Activated CD4-positive, alpha-beta T cell treated with anti-CD3 and anti-CD28 coated beads, Interleukin-2, amount 50 U/mL, for 1 hour (primary cell): ENCODE measurements at regions not wholly inside any gene's neighbourhood (a gene's known extent, or its start where the extent isn't known, plus 50 kb on each side); places are given as distances from the start of the nearest gene placed in this dataset.

Experiments
- DNase-seq: peaks from one replicate; pipeline ENCODE4 v3.0.0-alpha.2; 2020

DNA sequence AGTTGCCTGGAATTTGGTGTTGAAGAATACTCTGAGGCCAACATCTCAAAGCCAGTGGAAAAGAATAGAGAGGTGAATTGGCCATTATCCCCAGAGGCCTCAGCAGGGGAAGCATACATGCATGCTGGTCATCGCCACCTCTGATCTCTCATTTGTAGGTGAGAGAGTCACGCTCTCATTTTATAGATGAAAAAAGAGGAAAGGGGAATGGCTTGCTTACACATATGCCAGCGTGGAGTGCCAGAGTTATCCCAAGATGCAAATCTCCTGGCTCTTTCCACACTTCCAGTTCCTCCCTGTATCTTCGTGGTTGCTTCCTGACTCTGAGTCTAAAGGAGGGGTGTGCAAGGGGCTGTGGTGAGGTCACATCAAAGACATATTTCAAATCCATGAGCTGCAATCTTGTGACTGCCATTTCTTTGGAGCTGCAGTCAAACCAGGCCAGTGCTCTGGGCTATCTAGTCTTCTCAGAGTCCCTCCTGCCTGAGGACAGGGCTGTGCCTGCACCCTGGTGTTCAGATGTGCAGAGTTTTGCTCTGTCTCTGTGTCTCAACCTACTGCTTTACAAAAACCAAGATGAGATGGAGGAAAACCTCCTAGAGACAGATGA, 324.7 kb downstream of the MYCN start:
- DNase-seq, result no peak

DNA sequence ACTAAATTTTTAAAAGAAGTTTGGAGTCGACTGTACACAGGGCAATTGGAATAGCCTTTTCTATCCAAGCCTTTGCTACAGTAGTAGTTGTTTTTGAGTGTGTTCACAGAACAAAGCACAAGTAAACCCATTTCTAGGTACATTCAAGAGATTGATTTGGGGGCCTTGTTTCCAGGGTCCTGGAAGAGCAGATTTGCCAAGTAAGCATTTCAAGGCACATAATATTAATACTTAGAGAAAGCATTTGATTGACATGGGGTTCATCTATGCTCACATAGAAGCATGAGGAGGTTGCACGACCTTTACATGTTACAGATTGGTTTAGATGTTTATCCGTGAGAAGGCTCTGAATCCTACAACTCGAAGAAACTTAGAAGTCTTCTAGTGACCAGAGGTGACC, 324.1 kb downstream of the MYCN start:
- no peak for DNase-seq

DNA sequence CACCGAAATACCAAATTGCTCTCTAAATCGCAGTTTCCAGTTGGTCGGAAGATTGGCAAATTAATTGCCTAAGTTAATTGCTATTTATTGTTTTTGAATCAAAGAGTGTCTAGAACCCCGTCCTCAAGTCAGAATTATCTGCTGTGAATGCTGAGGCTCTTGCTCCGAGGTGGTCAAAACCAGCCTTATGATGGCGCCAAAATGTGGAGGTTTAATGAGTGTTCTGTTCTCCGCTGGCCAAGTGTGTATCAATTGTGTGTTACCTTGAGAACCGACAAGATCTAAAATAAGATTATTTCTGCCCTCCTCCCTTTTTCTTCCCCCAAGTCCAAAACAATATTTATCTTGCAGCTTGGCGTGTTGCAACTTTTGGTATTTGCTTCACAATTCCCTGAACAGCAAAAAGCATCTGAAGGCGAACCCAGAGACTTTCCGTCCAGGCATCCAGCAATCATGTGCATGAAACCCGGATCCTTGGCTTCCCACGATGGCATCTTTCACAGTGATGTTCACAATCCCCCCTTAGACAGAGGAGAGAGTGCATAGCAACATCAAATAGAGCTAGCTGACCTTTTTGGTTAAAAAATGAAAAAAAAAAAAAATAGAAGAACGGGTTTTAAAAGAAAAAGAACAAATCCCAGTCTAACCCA, 323.0 kb downstream of the MYCN start:
- DNase-seq, result no peak

DNA sequence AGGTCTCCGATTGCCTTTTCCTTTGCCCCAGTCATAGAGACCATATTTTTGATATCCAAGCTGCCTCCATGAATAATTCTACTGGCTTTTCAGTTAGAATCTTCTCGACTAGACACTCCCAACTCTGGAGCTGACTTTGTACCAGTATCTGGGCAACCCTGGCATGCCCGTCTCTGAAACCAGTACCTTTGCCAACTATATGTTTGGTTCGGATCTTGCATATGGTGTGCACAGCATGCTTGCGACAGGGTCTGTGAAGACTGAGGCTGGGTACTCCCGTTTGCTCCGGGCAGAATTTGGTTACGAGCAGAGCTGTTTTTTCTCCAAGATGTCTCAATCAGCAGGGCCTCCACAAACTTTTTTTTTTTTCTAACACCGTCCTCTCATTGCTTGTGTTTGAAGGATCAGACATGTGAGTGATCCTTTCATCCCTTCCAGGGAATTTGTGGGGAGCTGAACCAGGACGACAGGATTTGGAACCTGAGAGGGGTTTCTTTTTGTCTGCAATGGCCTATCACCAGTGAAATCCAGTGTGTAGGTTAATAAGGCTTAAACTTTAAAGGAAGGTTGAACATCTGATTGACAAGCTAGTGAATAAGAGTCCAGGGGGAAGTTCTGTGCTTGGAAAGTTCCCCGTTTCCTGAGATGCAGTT, 322.3 kb downstream of the MYCN start:
- no peak for DNase-seq

DNA sequence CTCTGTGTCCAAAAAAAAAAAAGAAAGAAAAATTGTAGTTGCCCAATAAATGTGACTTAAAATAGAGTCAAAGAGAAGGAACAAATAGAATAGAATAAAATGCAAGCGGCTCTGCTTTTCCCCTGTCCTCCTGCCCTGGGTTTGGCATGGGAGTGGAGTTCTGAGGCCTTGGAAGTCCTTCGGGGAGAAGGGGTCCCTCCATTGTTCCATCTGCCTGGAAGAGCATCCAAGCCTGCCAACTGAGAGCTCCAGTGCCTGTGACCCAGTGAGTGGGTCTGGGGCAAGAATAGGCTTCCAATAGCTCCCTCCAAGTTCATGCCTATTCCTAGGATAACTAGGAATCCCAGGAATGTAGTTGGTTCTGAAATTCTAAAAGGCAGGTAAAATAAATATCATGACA, 321.4 kb downstream of the MYCN start:
- no peak for DNase-seq

DNA sequence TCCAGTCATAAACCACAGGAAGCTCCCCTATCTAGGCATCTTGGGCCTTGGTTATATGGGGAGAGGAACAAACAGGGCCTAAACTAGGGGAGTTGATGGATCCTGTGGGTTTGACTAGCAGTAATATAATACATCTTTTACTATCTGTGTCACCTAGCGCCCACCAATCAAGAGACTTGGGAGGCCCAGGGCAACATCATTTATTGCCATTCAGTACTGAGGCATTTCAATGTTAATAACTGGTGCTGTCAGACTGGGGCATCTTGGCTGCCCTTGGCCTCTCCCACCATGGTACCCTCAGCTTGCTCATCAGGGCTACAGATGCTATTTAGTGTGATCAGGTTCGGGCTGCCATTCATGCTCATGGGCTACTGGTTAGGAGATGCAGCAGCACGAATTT, 320.7 kb downstream of the MYCN start:
- DNase-seq, result no peak

DNA sequence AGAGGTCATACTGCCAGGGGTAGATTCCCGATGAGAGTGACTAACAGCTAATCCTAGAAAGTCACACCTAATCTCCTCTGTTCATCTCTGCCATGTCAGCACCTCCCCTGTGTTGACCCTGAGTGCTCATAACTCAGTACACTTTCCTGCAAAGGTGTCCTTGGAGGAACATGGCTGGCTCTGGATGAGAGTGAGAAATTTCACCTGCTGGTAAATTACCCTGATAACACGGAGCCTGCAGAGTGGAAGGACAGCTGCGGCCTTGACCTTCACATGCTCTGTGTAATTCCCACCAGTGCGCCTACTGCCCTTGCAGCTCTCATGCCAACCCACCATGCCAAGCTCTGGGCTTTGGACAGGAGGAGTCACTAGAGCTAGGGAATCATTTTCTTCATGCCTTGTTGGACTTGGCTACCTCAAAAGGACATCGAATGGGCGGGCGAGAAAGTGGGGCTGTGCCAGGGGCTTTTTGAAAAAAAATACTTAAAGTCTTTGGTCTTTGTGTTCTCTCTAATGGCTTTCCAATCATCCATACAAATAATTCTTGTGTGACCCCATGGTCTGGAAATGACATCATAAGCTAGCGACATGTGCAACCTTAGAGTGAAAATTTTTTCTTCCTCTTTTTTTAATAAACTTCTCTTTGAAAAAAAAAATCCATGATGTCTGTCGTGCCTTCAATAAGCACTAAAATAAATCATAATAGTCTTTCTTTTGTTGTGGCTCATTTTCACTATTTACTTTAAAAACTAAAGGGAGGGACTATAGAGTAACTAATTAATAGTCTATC, 319.9 kb downstream of the MYCN start:
- no peak for DNase-seq

DNA sequence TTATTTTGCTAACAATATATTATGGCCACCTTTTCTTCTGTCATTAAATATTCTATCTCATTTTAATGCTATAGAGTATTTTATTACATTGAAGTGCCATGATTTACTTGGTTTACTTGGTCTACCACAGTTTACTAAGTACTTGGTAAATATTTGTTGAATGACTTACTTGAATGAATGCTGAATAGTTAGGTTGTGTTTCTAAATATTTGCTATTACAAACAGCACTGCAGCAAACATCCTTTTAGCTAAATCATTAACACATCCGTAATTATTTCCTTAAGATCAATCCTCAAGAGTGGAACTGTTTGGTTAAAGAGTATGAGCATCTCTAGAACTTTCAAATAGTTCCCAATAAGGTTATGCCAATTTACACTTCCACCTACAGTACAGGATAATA, 318.7 kb downstream of the MYCN start:
- no peak for DNase-seq

DNA sequence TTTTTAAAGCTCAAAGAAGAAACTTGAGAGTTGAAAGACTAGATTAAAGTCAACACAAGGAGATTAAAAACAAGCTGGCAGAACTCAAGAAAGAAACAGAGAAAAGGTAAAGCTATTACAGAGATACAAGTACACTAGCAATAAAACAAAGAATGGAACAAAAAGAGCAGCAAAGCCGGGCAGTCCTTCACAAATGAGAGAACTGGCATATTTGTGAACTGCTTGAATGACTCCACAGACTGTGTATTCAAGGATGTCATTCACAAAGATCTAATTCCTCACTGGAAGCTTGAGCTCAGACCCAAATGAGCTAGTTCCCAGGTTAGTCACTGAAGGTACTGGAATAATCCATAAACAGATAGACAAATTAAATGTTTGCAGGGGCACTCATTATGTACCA, 318.0 kb downstream of the MYCN start:
- DNase-seq, result no peak

DNA sequence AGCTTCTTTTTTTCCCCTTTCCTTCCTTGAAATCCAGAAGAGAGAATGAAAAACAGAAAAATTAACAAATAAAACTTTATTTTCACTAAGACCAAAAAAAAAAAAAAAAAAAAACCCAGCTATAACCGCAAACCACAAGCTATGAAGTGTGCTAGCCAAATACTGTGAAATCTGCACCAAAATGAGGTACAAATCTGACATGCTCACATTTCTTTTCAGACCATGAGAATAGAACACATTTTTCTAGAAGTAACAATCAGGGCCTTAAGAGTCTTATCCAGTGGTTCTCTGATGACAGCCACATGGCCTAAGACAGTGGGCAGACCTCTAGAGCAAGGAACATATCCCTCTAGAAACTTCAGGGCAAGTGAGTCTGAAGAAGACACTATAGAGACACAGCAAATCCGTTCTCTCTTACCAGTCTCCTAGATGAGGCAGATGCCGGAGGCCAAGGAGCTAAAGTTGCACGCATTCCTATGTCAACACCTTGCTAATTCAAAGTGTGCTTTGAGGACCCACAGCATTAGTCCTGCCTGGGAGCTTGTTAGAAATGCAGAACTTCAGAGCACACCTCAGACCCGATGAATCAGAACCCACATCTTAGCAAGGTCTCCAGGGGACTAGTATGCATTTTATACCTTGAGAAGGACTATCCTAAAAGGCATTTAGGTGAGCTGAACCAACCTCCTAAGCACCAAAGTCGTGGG, 317.1 kb downstream of the MYCN start:
- no peak for DNase-seq

DNA sequence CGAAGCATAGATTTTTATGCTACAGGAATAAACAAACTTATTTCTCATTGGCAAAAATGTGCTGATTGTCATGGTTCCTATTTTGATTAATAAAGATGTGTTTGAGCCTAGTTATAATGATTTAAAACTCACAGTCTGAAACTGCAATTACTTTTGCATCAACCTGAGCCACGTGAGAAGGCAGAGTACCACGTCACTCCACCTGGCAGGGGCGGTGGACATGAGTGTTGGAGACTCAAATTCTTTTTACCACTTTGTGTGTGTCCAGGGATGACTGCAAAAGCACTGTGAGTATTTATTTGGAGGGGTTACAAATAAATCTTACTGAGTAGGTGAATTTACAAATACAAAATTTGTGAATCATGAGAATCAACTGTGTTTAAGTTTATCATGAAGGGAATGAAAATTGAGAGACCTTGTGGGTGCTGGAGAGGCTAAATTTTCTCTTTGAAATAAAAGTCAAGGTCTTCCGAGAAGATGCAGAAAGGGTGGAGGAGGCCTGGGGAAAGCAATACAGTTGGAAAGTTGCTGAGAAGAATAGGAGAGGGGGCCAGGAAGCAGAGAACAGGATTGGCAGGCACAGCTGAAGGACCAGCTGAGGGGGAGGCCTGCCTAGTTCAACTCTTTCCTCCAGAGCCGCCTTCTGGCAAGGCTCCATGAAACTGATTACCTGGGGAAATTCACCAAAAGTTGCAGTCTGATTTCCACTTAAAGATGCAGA, 316.4 kb downstream of the MYCN start:
- DNase-seq, result no peak

DNA sequence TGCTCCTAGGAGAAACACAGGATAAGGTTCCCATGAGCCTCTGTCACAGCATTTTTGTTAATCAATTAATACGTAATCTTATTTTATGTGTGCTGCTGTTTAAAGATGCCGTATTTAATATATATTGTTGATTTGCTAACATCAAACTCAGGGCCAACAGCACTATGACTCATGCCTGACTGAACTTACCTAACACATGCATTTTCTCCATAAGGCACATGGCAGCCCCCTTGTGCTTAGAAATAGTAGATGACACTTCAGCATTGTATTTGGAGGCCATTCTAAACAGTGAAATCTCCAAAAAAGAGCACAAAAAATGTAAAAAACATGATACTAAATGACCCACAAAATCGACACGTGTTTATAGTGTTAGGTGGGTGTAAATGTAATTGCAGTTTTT, 314.8 kb downstream of the MYCN start:
- DNase-seq, result no peak

DNA sequence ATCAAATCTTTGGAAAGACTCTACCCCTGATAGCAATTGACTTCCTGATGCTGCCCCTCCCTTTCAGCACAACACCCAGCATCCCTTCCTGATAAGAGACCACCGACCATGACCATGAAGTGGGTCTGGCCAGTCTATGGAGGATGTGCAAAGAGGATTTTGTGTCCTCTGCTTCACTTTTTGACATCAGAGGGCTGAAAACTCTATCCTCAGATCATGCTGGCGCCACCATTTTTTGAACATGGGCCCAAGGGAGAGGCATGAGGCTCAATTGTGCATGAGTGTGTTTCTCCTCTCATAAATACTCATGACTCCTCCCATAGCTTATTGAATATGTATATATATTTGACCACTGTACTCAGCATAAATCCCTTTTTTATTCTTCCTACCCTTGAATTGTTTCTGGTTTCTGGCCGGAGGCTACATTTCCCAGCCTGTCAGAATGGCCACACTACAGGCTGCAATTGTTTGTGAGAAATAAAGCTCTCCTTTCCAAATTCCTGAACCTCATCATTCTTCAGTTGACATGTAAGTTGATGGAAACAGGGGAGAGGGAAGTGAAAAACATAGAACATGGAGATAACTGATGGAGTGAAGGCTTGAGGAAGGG, 314.1 kb downstream of the MYCN start:
- DNase-seq, result no peak

DNA sequence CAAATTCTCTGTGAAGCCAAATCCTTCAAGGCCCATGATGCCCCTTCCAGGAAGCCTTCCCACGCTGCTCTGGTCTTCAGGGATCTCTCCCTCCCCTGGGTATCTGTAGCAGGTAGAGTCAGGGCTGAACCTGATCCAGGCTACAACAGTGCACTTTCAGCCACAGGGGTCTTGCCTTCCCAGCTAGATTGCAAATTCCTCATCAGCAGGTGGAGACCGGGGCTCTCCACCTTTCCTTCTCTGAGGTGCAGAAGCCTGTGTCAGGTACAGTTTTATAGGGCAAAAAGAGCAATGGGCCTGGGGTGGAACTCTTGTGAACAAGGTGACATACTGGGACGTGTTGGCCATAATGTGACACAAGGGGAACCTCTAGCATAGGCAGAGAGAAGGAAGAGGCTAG, 312.9 kb downstream of the MYCN start:
- DNase-seq, result no peak

DNA sequence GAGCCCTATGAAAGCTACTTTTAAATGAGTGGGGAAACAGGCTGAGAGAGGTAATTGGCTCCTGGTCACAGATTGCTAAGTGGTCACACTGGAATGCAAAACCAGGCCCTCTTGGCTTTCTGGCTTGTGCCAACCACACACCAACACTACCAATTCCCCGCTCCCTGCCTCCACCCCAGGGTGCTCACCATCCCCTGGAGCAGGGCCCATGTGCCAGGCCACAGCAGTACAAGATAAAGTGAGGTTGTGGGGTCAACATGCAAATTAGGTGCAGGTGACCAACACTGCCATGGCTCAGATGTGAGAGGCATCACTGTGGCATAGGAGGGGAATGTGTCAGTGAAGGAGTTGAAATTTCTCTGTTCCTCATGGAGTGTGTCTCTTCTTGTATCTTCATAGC, 312.5 kb downstream of the MYCN start:
- no peak for DNase-seq

DNA sequence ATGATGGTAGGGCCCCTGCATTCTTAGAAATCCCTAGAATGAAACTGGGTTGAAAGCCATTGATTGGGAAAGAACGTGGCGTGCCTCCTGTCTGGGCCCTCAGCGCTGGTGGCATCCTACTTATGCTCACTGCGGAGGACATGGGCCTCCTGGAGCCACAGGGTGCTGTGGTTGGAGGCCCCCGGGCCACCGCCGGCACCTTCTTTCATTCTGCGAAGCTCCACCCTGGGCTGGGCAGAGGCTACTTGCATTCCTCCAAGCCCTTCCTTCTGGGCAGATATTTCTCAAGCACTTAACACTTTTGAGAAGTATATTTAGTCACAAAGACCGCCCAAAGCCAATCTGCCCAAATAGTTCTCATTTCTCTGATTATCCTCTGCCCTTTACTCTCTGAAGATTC, 311.9 kb downstream of the MYCN start:
- no peak for DNase-seq

DNA sequence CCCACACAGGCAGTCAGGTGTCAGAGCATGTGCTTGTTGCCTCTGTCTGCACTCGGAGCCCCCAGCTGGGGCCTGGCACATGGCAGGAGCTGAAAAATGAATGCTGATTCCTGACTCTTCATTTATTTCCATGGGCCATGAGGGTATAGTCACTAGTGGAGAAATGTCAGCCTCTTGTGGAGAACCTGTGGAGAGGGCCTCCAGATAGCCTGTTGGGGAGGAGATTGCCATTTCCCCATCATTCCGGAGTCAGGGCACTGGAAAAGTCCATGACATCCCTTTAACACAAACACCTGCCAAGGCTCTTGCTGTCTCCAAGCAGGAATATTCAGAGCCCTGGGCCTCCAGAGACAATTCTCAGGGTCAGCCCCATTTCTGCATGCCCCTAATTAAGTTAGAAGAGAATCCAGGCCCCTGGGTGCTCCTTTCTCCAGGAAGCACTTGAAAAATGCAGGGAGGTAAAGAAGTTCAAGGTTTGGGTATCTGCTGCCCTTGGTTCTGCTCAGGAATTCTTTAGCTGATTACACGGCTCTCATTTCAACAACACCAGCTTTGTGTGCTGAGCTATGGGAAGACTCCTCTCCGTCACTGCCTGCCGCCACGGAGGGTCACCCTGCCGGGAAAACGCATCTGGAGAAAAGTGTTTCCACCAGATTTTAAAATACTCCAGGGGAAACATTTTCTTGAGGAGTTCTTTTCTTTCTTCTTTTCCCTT, 311.3 kb downstream of the MYCN start:
- no peak for DNase-seq

DNA sequence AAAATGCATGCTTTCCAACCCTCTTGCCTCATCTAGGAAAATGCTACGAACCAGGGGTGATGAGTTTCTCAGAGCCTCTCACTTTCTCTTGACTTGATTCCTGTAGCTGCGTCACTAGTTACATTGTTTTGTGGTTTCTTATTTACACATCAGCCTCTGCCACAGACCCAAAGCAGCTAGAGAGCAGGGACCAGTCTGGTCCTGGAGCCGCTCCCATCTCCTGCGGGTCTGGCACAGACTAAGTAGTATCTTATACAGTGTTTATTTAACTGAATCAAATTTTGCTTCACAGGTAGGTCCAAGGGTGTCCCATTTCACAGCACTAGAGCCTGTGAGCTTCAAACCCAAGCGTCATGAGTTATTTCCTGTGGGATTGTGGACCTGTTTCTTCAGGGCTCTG, 310.5 kb downstream of the MYCN start:
- no peak for DNase-seq

DNA sequence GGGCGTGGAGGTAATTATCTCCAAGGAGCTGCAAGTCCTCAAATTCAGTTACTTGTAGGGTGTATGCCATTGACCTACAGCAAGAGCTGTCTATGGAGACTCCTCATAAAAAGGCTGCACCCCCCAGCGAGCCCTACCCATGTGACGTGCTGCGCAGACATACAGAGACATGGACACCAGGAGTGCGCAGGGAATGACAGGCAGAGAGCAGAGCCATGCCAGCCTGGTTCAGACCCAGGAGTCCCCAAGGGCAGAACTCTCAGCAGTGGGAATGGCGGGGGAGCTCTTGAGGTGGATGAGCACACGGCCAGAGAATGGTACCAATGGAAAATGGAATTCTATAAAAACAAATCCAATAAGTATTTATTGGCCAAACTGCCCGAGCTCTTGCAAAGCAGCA, 310.1 kb downstream of the MYCN start:
- no peak for DNase-seq

DNA sequence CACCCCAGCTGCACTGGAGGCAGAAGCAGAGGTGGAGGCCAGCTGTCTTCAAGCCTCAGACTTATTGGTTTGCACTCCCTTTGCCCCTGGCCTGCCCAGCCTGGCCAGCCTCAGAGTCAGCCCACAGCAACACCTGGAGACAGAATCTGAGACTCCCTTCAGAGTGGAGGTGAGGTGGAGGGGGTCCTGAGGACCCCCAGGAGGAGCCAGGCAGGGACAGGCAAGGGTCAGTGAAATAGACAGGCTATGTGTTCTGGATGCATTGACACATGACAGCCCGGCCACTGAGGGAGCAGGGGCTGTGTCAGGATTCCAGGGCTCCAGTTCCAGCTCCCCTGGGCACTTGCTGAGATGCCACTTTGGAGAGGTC, 309.7 kb downstream of the MYCN start:
- no peak for DNase-seq

DNA sequence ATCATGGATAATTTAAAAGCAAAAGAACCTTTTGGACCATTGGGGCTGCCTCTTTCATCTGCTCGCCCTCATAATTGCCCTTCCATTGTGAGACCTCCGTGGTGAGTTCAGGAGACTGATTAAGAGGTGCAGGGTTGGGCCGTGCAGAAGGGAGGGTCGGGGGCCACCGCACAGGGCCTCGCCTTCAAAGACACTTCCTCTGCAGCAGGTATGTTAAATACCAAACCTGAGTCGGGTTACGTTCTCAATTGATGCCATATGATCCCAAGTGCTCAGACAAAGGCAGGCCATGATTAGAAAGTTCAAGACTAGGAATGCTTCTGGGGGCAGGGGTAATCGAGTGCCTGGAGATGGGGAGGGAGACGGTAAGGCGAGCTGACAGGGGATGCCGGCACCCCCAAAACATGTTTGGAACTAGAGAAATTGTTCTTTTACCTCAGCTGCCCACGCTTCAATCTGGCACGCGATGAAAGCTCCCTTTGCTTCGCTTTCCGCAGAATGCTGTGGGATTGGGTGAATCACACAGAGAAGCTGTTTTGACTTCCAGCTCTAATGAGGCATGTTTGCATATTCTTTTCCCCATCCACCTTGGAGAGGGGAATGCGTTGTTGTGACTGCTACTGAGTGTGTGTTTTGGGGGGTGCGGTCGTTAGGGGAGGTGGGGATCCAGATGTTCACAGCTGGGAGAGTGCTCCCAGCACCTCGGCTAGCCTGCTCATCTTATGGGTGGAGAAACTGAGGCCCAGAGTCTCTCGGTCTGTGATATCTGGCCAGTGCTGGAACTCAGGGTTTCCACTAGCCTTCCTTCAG, 309.1 kb downstream of the MYCN start:
- DNase-seq, result no peak
